ENCODE measurements at regions not wholly inside any gene's neighbourhood (a gene's known extent, or its start where the extent isn't known, plus 50 kb on each side); places are given as distances from the start of the nearest gene placed in this dataset.

DNA sequence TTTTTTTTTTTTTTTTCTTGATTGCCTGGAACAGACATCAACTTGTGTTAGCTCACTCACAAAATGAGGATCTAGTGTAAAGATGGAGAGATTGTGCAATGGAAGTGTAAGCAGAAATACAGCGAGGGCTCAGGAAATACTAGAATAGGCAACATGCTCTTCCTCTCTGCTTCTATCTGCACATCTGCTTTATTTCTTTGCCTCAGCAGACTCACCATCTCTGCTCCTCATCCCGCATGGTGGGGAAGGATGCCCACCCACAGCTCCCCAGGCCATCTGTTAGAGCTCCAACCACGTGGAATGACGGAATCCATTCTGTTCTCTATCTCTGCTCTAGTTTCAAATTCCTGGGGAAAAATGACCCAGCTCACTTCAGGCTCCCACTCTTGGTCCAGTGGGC is 128.0 kb upstream of the ADAMTS9 start:
- no peaks in the 10 kb centered on the region for H3K36me3 ChIP-seq (ENCODE audit: insufficient read depth, low read length)
- H3K4me3 ChIP-seq (ENCODE audit: low read length), result no peak overlapping the region
- H3K4me1 ChIP-seq (ENCODE audit: insufficient read depth, low read length), result peaks cover 7% of the 10 kb centered on the region

DNA sequence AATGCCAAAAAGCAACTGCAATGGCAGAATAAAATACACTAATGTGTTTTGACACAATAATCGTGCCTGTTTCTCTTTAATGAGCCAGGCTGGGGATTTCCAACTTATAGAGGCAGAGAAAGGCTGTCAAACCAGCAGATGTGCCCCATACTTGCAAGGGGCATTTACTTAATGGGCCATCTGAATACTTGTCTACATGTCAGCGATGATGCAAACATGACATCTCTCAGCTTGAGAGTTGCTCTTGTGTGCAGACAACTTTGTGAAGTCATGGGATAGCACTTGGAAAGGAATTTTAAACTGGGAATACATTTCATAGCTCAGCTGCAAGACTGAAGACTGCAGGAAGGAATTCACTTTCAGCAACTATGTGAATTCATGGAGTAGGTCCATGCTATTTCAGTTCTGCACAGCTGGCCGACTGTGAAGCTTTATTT is 127.4 kb upstream of the ADAMTS9 start:
- no peak overlapping the region for H2AFZ ChIP-seq (ENCODE audit: low read depth, low read length)
- H3K4me3 ChIP-seq (ENCODE audit: low read length), result no peak overlapping the region
- no peaks in the 10 kb centered on the region for H3K36me3 ChIP-seq (ENCODE audit: insufficient read depth, low read length)
- no peaks in the 10 kb centered on the region for H3K27me3 ChIP-seq (ENCODE audit: insufficient read depth, low read length)
- no peaks in the 10 kb centered on the region for H3K9me3 ChIP-seq (ENCODE audit: low read length)
- peaks cover 7% of the 10 kb centered on the region for H3K4me1 ChIP-seq (ENCODE audit: insufficient read depth, low read length)

More for the DNA sequence above, 128.0 kb upstream of the ADAMTS9 start:
- H3K27me3 ChIP-seq (ENCODE audit: insufficient read depth, low read length), result no peaks in the 10 kb centered on the region
- no peaks in the 10 kb centered on the region for H3K9me3 ChIP-seq (ENCODE audit: low read length)
- H2AFZ ChIP-seq (ENCODE audit: low read depth, low read length), result no peak overlapping the region

DNA sequence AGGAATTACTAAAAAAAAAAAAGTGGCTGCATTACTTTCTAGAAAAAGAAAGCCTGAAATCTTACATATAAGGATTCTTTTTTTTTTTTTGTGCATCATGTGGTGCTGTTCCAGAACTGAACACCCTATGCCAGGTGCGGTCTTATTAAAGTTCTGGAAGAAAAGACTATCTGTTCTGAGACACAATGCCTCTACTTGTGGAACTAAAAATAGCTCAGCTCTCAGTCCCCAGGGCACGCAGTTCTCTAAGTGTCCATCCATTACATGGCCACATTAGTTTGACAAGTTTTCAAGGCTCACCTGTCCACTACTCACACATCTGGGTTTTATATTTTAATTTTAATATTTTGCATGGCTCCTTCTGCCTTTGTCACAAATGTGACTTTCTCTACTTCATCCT is 126.6 kb upstream of the ADAMTS9 start:
- Histone ChIP-seq H3K36me3 (ENCODE audit: insufficient read depth, low read length) (no peaks in the 10 kb centered on the region), H2AFZ (ENCODE audit: low read depth, low read length) (no peak overlapping the region), H3K9me3 (ENCODE audit: low read length) (no peaks in the 10 kb centered on the region), H3K4me1 (ENCODE audit: insufficient read depth, low read length) (peaks cover 7% of the 10 kb centered on the region), H3K27me3 (ENCODE audit: insufficient read depth, low read length) (no peaks in the 10 kb centered on the region), H3K4me3 (ENCODE audit: low read length) (no peak overlapping the region)

DNA sequence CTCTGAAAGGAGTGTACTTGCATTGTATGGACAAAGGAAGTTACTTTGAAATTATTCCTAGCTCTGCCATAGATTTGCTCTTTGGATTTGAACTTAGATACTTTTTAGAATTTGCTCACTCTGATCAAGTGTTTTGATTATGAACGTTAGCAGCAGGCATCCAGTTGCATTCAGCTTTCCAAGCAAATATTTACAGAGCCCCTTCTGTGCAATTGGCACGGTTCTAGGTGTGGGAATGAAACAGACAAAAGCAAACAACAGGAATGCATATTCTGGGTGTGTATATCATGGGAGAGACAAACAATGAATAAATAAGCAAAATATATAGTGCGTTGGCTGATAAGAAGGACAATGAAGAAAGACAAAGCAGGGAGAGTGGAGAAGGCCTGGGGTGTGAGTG is 125.5 kb upstream of the ADAMTS9 start:
- H2AFZ ChIP-seq (ENCODE audit: low read depth, low read length), result no peak overlapping the region
- H3K36me3 ChIP-seq (ENCODE audit: insufficient read depth, low read length), result no peaks in the 10 kb centered on the region
- no peaks in the 10 kb centered on the region for H3K27me3 ChIP-seq (ENCODE audit: insufficient read depth, low read length)
- no peaks in the 10 kb centered on the region for H3K9me3 ChIP-seq (ENCODE audit: low read length)
- no peak overlapping the region for H3K4me3 ChIP-seq (ENCODE audit: low read length)
- H3K4me1 ChIP-seq (ENCODE audit: insufficient read depth, low read length), result peaks cover 7% of the 10 kb centered on the region

DNA sequence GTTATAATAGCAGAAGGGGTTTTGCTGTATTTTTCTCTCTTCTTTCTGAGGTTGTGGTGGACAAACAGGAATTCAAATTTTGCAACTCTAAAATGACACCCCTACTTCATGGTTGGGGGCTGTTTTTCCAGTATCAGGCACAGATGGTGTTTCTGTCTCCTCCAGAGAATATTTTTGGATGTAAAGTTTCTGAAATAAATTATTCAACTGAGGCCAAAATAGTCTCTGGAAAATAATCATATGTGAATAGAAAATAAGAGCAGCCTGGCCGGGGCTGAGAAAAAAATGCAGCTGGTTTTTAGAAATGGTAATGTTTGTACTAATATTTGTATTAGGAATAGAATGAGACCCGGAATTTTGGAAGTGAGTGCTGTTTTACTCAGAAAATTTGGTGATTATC is 121.3 kb upstream of the ADAMTS9 start:
- no peaks in the 10 kb centered on the region for H3K4me1 ChIP-seq (ENCODE audit: insufficient read depth, low read length)
- H3K36me3 ChIP-seq (ENCODE audit: insufficient read depth, low read length), result no peaks in the 10 kb centered on the region
- no peaks in the 10 kb centered on the region for H3K27me3 ChIP-seq (ENCODE audit: insufficient read depth, low read length)
- H3K4me3 ChIP-seq (ENCODE audit: low read length), result no peak overlapping the region
- H3K9me3 ChIP-seq (ENCODE audit: low read length), result no peaks in the 10 kb centered on the region
- H2AFZ ChIP-seq (ENCODE audit: low read depth, low read length), result no peak overlapping the region

DNA sequence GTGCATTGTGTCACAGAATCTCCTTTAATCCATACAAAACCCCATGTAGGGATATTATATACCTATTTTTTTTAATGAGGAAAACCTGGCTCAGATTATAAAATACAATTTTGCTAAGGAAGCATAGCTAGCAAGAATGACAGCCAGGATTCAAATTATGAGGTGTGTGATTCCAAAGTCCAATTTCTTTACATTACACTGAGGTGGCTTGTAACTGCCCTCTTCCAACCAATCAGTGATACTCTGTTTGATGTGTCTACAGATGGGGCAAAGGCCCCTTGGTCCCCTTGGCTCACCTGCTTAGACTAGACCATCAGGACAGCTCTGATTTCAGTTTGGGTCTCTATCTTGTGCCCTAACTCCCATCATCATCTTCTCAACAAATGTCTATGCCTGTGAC is 120.3 kb upstream of the ADAMTS9 start:
- Histone ChIP-seq H3K9me3 (ENCODE audit: low read length) (no peaks in the 10 kb centered on the region), H3K36me3 (ENCODE audit: insufficient read depth, low read length) (no peaks in the 10 kb centered on the region), H3K4me3 (ENCODE audit: low read length) (no peak overlapping the region), H3K4me1 (ENCODE audit: insufficient read depth, low read length) (no peaks in the 10 kb centered on the region), H3K27me3 (ENCODE audit: insufficient read depth, low read length) (no peaks in the 10 kb centered on the region), H2AFZ (ENCODE audit: low read depth, low read length) (no peak overlapping the region)

DNA sequence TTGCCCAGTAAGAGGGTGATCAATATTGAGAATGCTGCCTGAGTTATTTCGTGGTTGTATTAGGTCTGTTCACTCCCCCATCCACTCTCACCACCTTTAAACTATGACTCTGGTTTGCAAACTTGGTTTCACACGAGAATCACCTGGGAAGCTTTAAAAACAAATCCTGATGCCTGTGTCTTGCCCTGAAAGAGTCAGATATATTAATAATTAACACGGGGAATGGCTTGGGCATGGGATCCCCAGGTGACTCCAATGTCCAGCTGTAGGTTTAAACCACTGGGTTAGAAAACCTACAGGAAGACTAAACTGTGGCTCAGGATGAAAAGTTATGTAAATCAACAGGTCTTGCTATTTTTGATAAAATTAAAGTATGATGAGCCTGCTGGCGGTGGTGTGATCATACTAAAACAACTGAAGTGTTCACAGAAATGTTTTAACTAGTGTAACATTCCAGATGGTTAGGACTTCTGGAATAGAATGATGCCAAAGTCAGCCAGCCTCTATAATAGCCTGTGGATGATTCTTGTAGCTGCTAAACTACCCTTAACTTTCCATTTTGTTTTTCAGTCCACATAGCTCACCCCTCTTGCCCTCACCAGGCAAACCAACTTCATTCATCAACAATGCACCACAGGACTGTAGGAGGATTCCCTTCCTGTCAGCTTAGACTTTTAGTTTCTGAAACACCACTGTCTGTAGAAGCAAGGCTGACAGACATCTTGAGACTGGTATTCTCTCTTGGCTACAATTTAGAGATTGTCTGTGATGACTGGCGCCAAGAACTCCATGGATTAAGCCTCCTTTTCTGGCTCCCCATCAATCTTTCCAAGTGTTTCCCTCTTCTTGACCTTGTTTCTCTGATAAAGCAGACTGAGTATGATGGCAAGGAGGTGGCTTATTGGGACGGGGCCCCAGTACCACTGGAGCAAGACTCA is 119.1 kb upstream of the ADAMTS9 start:
- H3K36me3 ChIP-seq (ENCODE audit: insufficient read depth, low read length), result no peaks in the 10 kb centered on the region
- H3K9me3 ChIP-seq (ENCODE audit: low read length), result no peaks in the 10 kb centered on the region
- no peaks in the 10 kb centered on the region for H3K27me3 ChIP-seq (ENCODE audit: insufficient read depth, low read length)
- no peak overlapping the region for H3K4me3 ChIP-seq (ENCODE audit: low read length)
- H2AFZ ChIP-seq (ENCODE audit: low read depth, low read length), result no peak overlapping the region
- H3K4me1 ChIP-seq (ENCODE audit: insufficient read depth, low read length), result no peaks in the 10 kb centered on the region

DNA sequence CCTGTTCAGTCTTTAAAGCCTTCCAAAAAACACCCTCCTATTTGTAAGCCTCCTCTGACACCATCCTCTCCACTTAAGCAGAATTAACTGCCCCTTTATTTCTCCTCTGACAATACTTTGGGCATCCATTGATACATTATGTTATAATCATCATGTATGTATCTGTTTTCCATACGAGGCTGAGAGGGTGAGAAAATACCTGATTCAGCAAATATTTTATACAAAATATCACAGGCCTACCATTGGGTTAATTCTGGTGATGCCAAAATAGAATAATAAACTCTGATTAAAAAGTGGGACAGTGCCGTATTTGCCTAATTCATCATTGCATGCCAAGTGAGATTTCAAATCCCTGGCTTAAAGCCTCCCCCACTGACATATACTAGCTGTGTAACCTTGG is 118.2 kb upstream of the ADAMTS9 start:
- Histone ChIP-seq H3K4me3 (ENCODE audit: low read length) (no peak overlapping the region), H3K27me3 (ENCODE audit: insufficient read depth, low read length) (no peaks in the 10 kb centered on the region), H3K36me3 (ENCODE audit: insufficient read depth, low read length) (no peaks in the 10 kb centered on the region), H3K4me1 (ENCODE audit: insufficient read depth, low read length) (no peaks in the 10 kb centered on the region), H3K9me3 (ENCODE audit: low read length) (no peaks in the 10 kb centered on the region), H2AFZ (ENCODE audit: low read depth, low read length) (no peak overlapping the region)

DNA sequence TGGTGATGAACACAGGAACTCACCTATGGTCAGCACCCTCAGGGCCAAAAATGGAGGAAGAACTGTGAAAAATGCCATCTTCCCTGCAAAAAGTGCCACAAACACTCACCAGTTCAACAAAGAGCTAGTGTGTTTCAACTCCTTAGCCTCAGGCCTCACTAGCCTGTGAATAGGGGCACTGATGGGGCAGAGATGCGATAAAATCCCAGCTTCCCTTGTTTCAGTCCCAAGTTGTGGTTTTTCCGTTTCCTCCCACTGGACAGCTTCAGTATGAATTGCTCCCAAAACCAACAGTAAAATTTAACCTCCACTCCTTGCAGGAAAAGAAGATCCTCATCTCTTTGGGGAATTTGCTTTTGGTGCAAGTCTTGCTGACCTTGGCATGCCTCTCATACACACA is 117.4 kb upstream of the ADAMTS9 start:
- Histone ChIP-seq H3K4me3 (ENCODE audit: low read length) (no peak overlapping the region), H3K9me3 (ENCODE audit: low read length) (no peaks in the 10 kb centered on the region), H2AFZ (ENCODE audit: low read depth, low read length) (no peak overlapping the region), H3K4me1 (ENCODE audit: insufficient read depth, low read length) (no peaks in the 10 kb centered on the region), H3K27me3 (ENCODE audit: insufficient read depth, low read length) (no peaks in the 10 kb centered on the region), H3K36me3 (ENCODE audit: insufficient read depth, low read length) (no peaks in the 10 kb centered on the region)

DNA sequence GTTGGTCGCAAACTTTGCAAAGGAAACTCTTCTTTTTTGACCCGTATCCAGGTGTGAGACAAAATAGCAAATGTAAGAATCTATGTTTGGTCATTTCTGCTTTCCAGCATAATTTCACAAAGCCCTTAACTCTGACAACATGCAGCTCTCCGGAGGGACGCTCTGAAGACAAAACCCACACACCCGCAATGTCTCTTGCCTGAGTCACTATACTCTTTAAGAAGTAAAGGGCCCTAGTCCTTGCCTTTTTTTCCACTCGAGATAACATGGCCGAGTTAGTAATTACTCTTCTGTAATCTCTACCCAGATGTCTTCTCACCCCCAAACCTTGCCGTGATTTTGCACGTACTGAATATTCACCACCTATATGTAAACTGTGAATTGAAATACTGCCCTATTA is 115.7 kb upstream of the ADAMTS9 start:
- Histone ChIP-seq H3K36me3 (ENCODE audit: insufficient read depth, low read length) (no peaks in the 10 kb centered on the region), H3K27me3 (ENCODE audit: insufficient read depth, low read length) (no peaks in the 10 kb centered on the region), H3K4me1 (ENCODE audit: insufficient read depth, low read length) (no peaks in the 10 kb centered on the region), H3K4me3 (ENCODE audit: low read length) (no peak overlapping the region), H2AFZ (ENCODE audit: low read depth, low read length) (no peak overlapping the region), H3K9me3 (ENCODE audit: low read length) (no peaks in the 10 kb centered on the region)

DNA sequence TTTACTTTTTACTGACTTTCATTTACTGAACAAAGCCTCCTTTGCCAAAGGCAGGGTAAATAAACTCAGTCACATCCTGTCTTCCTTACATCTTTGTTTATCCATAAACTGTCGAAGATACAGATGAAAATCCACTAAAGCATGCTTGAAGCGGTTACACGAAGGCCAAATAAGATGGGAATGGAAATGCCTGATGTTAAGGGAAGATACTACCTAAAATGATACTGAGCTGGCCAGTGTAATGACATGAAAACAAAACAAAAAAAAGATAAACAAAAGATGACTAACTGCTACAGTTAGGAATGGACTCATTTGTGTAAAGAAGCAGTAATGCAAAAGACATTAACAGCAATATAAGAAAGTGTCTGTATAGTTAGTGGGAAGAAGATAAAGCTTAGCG is 114.7 kb upstream of the ADAMTS9 start:
- Histone ChIP-seq H3K27me3 (ENCODE audit: insufficient read depth, low read length) (no peaks in the 10 kb centered on the region), H3K36me3 (ENCODE audit: insufficient read depth, low read length) (no peaks in the 10 kb centered on the region), H3K9me3 (ENCODE audit: low read length) (no peaks in the 10 kb centered on the region), H3K4me3 (ENCODE audit: low read length) (no peak overlapping the region), H3K4me1 (ENCODE audit: insufficient read depth, low read length) (no peaks in the 10 kb centered on the region), H2AFZ (ENCODE audit: low read depth, low read length) (no peak overlapping the region)

DNA sequence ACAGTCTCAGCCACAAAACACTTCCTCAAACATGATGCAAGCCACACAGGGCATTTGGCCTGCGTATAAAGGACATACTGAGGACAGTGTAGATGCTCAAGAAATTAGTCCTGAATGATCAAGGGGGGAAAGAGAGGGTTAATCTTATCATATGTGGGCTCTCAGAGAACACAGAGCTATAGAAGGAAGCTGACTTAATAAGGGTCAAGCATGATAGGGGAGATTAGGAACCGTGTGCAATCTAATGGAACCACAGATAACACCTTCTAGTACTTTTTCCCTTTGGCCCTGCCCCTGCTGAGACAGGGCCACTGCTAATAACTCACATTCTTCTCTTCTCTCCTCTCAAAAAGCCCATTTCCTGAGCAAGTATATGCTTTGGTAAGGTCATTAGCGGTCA is 114.1 kb upstream of the ADAMTS9 start:
- Histone ChIP-seq H3K9me3 (ENCODE audit: low read length) (no peaks in the 10 kb centered on the region), H3K27me3 (ENCODE audit: insufficient read depth, low read length) (no peaks in the 10 kb centered on the region), H2AFZ (ENCODE audit: low read depth, low read length) (no peak overlapping the region), H3K4me1 (ENCODE audit: insufficient read depth, low read length) (no peaks in the 10 kb centered on the region), H3K36me3 (ENCODE audit: insufficient read depth, low read length) (no peaks in the 10 kb centered on the region), H3K4me3 (ENCODE audit: low read length) (no peak overlapping the region)

DNA sequence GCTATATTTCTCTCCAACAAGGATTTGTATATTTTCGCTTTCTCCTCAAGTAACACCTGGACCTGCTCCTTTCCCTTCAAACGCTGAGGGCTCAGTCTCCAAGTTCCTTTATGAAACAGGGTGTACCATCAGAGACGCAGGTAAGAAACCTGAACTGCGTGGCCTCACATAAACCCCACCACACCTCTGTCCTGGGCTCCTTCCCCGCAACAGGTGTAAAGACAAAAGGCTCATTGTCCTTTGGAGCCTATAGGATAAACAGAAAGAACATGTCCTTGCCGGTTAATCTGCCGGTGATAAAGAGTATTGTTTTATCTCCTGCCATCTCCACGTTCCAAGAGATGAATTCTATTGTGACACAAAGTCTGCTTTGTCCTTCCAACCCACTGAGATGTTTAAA is 111.8 kb upstream of the ADAMTS9 start:
- Histone ChIP-seq H3K4me3 (ENCODE audit: low read length) (no peak overlapping the region), H3K4me1 (ENCODE audit: insufficient read depth, low read length) (no peaks in the 10 kb centered on the region), H2AFZ (ENCODE audit: low read depth, low read length) (no peak overlapping the region), H3K27me3 (ENCODE audit: insufficient read depth, low read length) (no peaks in the 10 kb centered on the region), H3K36me3 (ENCODE audit: insufficient read depth, low read length) (no peaks in the 10 kb centered on the region), H3K9me3 (ENCODE audit: low read length) (no peaks in the 10 kb centered on the region)

DNA sequence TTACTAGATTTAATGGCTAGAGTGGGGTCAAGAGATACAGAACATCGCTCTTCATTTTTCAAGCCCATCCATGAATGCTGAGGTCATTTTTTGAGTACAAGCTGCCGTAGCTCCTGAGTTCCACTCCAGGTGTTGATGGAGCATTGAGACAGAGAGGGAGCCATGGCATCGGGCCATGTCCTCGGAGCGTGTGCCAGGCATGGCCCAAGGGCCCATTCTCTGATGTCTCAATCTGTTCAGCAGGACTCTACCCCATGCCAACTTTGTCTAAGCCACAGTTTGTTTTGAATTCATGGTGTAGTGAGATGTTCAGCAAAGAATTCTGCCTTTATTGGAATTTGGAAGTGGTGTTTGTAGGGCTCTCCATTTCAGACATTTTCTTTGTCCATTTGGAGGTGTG is 110.5 kb upstream of the ADAMTS9 start:
- no peaks in the 10 kb centered on the region for H3K27me3 ChIP-seq (ENCODE audit: insufficient read depth, low read length)
- no peaks in the 10 kb centered on the region for H3K4me1 ChIP-seq (ENCODE audit: insufficient read depth, low read length)
- H3K9me3 ChIP-seq (ENCODE audit: low read length), result no peaks in the 10 kb centered on the region
- H3K4me3 ChIP-seq (ENCODE audit: low read length), result no peak overlapping the region
- H3K36me3 ChIP-seq (ENCODE audit: insufficient read depth, low read length), result no peaks in the 10 kb centered on the region
- no peak overlapping the region for H2AFZ ChIP-seq (ENCODE audit: low read depth, low read length)

Measured in neuron (in vitro differentiated cells).